Coronary artery (tissue), 2 donors: ENCODE measurements at regions not wholly inside any gene's neighbourhood (a gene's known extent, or its start where the extent isn't known, plus 50 kb on each side); places are given as distances from the start of the nearest gene placed in this dataset.

ENCODE experiments used
- DNase-seq: peaks from one replicate; pipeline ENCODE4 v3.0.0-alpha.2; 2017; ENCODE audit warnings: low spot score
- H3K27ac ChIP-seq, 2 donors: fragments of 200-600 bp; sonication (generic); one replicate each; pipeline ENCODE4 v1.5.1; 2016 to 2019
- H3K4me3 ChIP-seq: fragments of 200-600 bp; sonication (generic); 2 replicates; pipeline ENCODE4 v1.5.1; 2016; ENCODE audit warnings: mild to moderate bottlenecking, moderate library complexity
- CTCF ChIP-seq: fragments of 200-600 bp; sonication (generic); IDR thresholded peaks from one replicate; pipeline ENCODE4 v1.5.1; 2019; ENCODE audit warnings: antibody characterized with exemption

GRCh38 chr3:151960961-151961580 lies 87.6 kb downstream of the SUCNR1 start:
- TF ChIP-seq CTCF, result no peak
- DNase-seq, result no peak
- no peak overlapping the region for H3K27ac ChIP-seq
- no peak overlapping the region for H3K4me3 ChIP-seq

- no peak for DNase-seq
- no peak for TF ChIP-seq CTCF
- H3K4me3 ChIP-seq, result no peak overlapping the region
- no peak overlapping the region for H3K27ac ChIP-seq
These were observed 88.9 kb downstream of the SUCNR1 start for GRCh38 chr3:151962352-151962751.

- DNase-seq, result no peak
- no peak for TF ChIP-seq CTCF
These were observed 89.5 kb downstream of the SUCNR1 start for GRCh38 chr3:151962912-151963311.

GRCh38 chr3:151964743-151965142 lies 91.3 kb downstream of the SUCNR1 start:
- TF ChIP-seq CTCF, result no peak
- H3K27ac ChIP-seq, result no peak overlapping the region
- no peak for DNase-seq
- no peak overlapping the region for H3K4me3 ChIP-seq

More at GRCh38 chr3:151962912-151963311, 89.5 kb downstream of the SUCNR1 start:
- Histone ChIP-seq H3K4me3 (no peak overlapping the region), H3K27ac (no peak overlapping the region)

GRCh38 chr3:151969026-151969642 lies 95.7 kb downstream of the SUCNR1 start:
- no peak for TF ChIP-seq CTCF
- H3K27ac ChIP-seq, result no peak overlapping the region

GRCh38 chr3:151971814-151972579 lies 98.6 kb downstream of the SUCNR1 start:
- no peak for TF ChIP-seq CTCF
- Histone ChIP-seq H3K27ac (no peak overlapping the region), H3K4me3 (no peak overlapping the region)
- no peak for DNase-seq

More at GRCh38 chr3:151969026-151969642, 95.7 kb downstream of the SUCNR1 start:
- no peak overlapping the region for H3K4me3 ChIP-seq
- DNase-seq, result no peak
